Stomach (tissue), 4 donors: ENCODE measurements at regions not wholly inside any gene's neighbourhood (a gene's known extent, or its start where the extent isn't known, plus 50 kb on each side); places are given as distances from the start of the nearest gene placed in this dataset.

Source experiments
- POLR2A ChIP-seq, 4 donors: fragments of 450-650 bp; IDR thresholded peaks; one replicate each; pipeline ENCODE4 v1.6.1; 2016; ENCODE audit warnings: antibody characterized with exemption in 4 of 4, control low read depth in 2 of 4, mild to moderate bottlenecking in 1 of 4, moderate library complexity in 1 of 4
- TF ChIP-seq, protein P1 (sequence below), 7 experiments: fragments of 450-650 bp in 4 of 7; fragments of 200-600 bp in 3 of 7; sonication (generic) in 3 of 7; IDR thresholded peaks; one replicate each; pipeline ENCODE4 v1.5.1; 2016 to 2019; ENCODE audit warnings: antibody characterized with exemption in 7 of 7, control low read depth in 2 of 7, mild to moderate bottlenecking in 1 of 7

DNA sequence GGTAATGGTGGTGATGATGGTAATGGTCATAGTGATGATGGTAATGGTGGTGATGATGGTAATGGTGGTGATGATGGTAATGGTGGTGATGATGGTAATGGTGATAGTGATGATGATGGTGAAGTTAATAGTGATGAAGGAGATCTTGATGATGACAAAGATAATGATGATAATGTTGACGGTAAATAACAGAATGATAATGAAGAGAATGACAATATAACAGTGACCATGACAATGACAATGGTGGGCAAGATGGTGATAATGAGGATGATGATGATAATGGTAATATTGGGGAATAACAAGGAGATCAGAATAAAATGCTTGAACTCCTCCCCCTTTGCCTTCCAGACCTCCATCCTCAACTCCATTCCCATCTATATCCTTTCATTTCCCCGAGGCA is 233.3 kb upstream of the SFSWAP start:
- TF ChIP-seq, protein P1, sequence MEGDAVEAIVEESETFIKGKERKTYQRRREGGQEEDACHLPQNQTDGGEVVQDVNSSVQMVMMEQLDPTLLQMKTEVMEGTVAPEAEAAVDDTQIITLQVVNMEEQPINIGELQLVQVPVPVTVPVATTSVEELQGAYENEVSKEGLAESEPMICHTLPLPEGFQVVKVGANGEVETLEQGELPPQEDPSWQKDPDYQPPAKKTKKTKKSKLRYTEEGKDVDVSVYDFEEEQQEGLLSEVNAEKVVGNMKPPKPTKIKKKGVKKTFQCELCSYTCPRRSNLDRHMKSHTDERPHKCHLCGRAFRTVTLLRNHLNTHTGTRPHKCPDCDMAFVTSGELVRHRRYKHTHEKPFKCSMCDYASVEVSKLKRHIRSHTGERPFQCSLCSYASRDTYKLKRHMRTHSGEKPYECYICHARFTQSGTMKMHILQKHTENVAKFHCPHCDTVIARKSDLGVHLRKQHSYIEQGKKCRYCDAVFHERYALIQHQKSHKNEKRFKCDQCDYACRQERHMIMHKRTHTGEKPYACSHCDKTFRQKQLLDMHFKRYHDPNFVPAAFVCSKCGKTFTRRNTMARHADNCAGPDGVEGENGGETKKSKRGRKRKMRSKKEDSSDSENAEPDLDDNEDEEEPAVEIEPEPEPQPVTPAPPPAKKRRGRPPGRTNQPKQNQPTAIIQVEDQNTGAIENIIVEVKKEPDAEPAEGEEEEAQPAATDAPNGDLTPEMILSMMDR (IDR thresholded peaks at IDR 0.05) = no peak
- no peak for TF ChIP-seq POLR2A (IDR thresholded peaks at IDR 0.05)
